ENCODE measurements at regions not wholly inside any gene's neighbourhood (a gene's known extent, or its start where the extent isn't known, plus 50 kb on each side); places are given as distances from the start of the nearest gene placed in this dataset.
A peak's percentile ranks its signal among the peaks of the same experiment; 100 is the strongest.
"Not testable (repeated sequence)": the region's sequence is repeated elsewhere in the genome, so short reads cannot be mapped to it uniquely, and the experiment has no call there.

DNA sequence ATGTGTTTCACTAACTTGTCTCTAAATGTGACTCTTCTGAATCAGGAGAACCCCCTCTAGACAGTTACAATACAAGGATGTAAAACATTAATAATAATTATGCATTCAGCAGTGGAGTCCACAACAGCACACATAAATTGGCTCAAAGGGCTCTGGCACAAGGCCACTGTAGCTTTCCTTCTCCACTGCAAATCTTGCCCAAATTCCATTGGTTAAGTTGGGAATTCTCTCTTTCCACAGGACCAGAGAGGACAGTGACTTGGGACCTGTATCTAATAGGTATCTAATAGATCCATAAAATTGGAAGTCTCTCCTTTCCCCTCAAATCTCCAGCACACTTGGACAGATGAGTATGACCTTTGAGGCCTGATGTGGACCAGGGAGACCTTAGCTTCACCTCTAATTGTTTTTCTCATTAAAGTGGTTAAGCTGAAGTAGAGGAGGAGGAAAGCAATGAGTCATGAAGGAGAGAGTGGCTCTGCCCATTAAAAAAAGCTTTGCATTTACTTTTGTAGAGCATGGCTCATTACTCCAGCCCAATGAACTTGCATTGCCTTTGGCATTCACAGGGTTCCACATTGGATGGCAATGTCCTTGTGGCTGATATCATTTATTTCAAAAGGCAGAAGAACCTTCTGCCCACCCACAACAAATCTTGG lies 72.3 kb upstream of the SH3RF1 start:
- DNase-seq (ENCODE audit: low spot score), result peak; percentile 35

DNA sequence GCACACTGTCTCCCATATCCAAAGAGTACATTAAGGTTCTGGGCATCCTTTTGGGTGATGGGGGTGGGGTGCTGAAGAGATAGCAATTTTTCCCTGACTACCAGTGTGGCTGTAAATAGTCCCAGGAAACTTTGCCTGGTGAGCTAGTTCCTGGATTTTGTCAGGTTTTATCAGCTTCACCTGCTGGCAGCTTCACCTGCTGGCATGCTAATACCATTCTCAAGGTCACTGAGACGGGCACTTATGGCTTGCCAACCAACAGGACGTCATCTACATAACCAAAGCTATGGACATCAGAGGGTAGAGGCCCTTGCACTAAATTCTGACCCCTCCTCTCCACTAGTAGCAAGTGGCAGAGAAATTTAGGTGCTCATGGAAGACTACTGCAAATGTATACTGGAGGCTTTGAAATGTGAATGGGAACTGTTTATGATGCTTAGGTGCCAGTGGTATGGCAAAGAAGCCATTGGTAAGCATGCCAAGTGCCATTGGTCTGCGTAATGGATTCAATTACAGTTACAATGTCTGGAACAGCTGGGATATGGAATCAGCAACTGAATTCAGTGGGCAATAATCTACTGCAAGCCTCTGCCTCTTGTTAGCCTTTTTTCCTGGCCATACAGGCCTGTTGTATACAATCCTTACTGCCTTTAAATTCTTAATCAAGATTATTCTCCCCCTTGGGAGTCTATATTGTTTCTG lies 71.6 kb upstream of the SH3RF1 start:
- DNase-seq (ENCODE audit: low spot score), result no peak

- DNase-seq (ENCODE audit: low spot score), result no peak
Observed at GRCh38 chr4:169341490-169341889, 70.7 kb upstream of the SH3RF1 start.

GRCh38 chr4:169340834-169341233 lies 70.1 kb upstream of the SH3RF1 start:
- DNase-seq (ENCODE audit: low spot score), result no peak

- peak; percentile 36 for DNase-seq (ENCODE audit: low spot score)
Observed at GRCh38 chr4:169338241-169338640, 67.5 kb upstream of the SH3RF1 start.

GRCh38 chr4:169337510-169337909 lies 66.8 kb upstream of the SH3RF1 start:
- DNase-seq (ENCODE audit: low spot score), result peak; percentile 84

DNA sequence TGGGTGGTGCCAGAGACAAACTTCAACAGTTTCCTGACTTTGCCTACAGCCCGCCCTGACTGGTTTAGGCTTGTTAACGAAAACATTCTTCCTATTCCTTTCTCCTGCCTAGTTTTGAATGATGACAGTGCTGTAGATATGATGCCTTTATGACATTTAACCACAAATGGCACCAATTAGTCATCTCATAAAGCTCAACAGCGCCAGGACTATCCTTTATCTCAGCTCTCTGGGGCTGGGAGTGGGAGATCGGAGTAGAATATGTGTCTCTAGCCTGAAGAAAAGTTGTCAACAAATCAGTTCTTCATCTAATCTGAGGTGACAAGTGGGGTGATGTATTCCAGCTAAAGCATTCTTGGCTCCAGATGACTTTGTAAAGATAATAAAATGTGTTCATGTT lies 64.6 kb upstream of the SH3RF1 start:
- DNase-seq (ENCODE audit: low spot score), result peak; percentile 58

- no peak for DNase-seq (ENCODE audit: low spot score)
Observed at GRCh38 chr4:169334335-169334734, 63.6 kb upstream of the SH3RF1 start.

GRCh38 chr4:169333265-169333664 lies 62.5 kb upstream of the SH3RF1 start:
- DNase-seq (ENCODE audit: low spot score), result no peak

DNA sequence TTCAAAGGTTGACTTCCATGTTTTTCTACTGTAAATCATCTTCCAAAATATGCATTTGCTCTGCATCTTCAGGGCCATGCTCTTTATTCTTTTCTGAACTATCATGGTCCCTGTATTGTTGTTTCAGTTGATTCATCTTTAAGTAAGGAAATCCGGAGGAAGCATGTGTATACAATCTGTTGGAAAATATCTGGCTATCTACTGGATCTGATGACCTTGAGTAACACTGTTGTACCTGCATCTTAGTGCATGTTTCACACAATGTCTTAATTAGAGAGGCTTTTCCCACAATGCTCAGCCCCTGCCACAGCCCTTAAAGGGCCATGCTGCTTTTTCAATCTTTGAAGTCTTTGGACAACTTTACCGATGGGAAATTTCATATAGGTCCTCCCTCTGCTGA lies 61.8 kb upstream of the SH3RF1 start:
- DNase-seq (ENCODE audit: low spot score), result no peak

DNA sequence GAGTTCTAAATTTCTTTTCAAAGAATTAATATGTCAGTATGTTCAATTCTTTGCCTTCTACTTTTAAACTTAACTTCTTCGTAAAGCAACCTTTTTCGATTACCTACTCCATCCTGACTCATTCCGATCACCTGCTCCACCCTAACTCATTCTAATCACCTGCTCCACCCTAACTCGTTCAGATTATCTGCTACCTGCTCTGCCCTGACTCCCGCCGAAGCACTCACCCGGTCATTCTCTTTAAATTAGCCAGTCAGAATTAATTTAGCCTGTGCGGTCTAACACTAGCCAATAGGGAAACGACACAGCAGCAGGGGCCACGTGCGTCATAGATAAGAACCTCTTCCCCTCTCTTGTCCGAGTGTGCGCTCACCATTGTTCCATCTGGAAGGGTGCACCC lies 60.1 kb upstream of the SH3RF1 start:
- DNase-seq (ENCODE audit: low spot score), result no peak

- DNase-seq (ENCODE audit: low spot score), result no peak
Observed at GRCh38 chr4:169330095-169330494, 59.3 kb upstream of the SH3RF1 start.

DNA sequence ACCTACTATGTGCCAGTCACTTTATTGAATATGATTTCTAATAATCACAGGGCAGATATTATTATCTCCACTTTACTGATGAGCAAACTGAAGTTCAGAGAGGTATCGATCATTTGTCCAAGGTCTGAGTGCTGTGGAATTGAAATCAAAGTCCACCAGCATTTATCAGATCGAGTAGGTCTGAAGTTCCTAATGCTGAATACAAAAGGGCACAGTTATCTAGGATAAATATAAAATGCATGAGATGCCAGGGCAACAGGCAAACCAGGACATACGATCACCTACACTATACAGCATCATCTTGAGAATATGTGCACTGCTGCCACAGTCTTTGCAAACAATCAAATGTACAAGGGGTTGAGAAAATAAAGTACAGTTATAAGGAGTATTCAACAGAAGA lies 57.2 kb upstream of the SH3RF1 start:
- DNase-seq (ENCODE audit: low spot score), result no peak

DNA sequence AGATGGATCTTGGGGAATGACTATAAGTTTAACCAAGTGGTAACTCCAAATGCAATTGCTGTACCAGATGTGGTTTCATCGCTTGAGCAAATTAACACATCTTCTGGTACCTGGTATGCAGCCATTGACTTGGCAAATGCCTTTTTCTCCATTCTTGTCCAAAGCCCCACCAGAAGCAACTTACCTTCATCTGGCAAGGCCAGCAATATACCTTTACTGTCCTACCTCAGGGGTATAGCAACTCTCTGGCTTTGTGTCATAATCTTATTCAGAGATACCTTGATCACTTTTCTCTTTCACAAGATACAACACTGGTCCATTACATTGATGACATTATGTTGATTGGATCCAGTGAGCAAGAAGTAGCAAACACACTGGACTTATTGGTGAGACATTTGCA lies 53.2 kb upstream of the SH3RF1 start:
- DNase-seq (ENCODE audit: low spot score), result not testable (repeated sequence)

GRCh38 chr4:169322833-169323232 lies 52.1 kb upstream of the SH3RF1 start:
- DNase-seq (ENCODE audit: low spot score), result not testable (repeated sequence)

Measured in AG20443 (cell line).